Stimulated activated CD8-positive, alpha-beta memory T cell treated with anti-CD3 and anti-CD28 coated beads, Interleukin-4, amount 100 ng/mL, for 48 hours (primary cell): ENCODE measurements at regions not wholly inside any gene's neighbourhood (a gene's known extent, or its start where the extent isn't known, plus 50 kb on each side); places are given as distances from the start of the nearest gene placed in this dataset.

ENCODE experiments used
- DNase-seq: peaks from one replicate; pipeline ENCODE4 v3.0.0-alpha.2; 2020

DNA sequence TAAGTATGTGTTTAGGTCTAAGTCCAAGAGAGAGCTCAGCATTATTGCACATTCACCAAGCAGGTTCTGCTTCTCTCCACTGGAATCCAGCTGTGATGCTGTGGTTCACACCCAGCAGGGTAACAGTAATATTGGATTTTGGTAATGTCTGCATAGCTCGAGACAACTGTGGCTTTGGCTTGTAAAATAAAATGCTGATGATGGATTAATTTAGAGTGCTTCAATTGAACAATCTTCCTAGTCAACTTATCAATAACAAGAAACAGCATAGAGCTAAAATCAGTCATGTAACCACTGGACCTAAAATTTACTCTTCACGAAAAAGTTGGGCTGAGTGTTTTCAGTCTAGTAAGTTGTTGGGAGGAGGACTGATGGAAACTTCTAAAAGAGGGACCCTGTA, 709.2 kb downstream of the TYW1 start:
- no peak for DNase-seq

DNA sequence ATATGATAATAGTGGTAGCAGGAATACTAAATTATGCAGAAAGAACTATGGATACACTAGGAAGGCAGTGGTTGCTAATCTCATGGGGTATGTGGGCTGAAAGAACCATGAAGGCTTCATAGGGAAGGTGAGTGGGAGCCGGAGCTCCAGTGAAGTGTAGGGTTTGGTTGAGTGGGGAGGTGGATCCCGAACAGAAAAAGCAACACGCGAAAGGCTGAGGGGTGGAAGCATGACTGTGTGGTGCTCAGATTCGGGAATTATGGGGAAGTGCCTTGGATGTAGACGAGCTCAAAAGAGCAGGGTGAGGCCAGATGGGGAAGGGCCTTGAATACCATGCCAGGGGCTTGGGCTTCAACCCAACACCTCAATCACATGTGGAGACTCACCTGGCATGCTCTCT, 715.1 kb downstream of the TYW1 start:
- DNase-seq: no peak

DNA sequence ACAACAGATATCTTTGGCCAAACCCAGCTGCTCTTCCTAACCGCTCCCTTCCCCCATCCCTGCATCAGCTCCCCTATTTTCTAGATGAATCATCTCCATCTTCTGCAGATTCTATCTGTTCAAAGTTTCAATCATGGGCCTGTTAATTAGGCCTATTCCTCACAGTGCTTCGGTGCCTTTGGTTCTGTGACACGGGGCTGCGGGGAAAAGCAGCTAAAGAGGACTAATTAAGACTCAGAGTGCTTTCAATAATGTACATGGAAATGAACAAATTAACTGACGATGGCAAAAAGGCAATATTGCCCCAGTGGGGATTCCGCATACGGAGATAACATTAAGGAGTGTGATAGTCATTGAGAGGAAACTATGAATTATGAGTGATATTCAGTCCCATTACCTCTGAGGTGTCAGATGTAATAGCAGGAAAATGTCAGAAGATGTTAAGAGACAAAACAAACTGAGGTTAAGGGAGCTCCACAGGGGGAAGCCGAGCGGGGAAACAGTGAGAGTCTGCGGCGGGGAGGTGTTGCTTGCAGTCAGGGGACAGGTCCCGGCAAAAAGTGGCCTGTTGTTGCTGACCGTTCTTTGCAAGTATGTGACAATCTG, 716.9 kb downstream of the TYW1 start:
- DNase-seq: no peak

DNA sequence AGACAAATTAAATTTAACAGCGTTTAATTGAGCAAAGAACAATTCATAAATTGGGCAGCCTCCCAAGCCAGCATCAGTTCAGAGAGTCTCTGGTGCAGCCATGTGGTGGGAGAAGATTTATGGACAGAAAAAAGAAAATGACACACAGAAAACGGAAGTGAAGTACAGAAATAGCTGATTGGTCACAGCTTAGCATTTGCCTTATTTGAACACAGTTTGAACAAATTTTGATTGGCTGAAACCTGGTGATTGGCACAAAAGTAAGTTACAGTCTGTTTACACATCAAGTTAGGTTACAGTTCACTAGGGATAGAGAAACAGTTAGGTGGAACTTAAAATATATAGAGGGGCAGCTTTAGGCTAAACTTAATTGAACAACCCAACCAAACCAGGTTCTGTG, 720.1 kb downstream of the TYW1 start:
- no peak for DNase-seq

DNA sequence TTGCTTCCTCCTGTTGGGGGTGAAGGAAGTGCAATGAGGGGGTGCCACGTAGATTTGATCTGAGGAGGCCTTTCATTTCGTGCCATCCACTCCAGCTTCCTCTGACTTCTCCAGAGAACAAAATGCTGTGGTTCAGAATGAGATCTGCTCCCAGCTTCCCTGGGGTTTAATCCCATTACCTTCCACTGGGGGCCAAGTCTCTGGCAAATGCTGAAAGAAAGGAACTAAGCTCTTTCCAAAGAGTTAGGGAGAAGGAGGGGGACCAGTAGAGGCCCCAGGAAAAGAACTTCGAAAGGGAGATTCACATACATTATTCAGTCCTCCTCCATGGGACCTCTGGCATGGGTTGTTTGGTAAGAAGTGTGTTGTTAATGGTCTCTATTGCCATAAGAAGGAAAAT, 727.0 kb downstream of the TYW1 start:
- DNase-seq: no peak

DNA sequence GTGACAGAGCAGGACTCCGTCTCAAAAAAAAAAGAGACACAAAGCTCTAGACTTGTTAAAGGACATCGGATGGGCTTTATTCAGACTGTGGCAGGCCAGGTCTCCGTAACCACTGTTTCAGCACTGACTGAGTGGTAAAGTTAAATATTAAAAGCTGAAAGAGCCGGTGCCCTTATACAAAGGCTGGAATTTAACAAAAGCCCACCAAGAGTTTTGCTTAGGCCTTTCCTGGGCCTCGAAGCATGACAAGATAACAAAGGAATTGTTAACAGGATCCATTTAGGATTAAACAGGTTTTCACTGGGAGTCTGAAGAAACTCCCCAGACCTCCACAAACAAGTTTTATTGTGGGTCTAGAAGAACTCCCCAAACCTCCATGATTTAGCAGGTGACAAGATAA, 727.8 kb downstream of the TYW1 start:
- no peak for DNase-seq

DNA sequence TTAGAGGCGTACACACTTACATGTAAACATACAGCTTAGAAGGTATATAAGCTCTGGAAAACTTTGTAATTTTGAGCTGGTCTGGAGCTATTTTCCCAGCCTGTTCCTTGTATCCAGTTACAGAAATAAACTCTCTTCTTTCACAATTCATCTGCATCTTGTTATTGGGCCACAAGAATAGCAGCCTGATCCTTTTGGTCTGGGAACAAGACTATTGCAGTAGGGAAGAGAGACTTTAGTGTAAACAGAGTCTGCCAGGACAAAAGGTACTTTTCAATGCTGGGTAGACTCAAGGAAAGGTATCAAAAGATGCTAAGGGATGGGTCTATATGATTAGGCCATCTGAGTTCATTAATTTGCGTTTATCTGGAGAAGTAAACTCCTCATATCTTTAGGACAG, 728.3 kb downstream of the TYW1 start:
- no peak for DNase-seq

DNA sequence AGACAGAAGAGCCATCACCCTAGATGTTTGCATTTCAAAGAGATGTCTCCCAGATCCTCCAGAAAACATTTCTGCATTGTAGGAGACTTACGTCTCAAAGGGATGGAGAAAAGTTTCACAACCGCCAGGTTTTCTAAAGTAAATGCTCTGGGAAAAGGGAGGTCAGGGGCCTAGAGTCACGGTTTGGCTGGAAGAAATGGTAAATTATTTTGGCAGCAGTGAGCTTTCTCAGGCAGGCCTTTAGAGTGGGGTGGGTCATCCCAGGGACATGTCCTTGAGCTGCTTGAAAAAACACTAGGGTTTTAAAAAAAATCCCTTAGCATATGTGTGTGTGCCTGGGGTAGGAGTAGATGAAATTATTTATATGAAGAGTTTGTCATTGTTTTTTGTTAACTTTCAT, 728.8 kb downstream of the TYW1 start:
- no peak for DNase-seq

DNA sequence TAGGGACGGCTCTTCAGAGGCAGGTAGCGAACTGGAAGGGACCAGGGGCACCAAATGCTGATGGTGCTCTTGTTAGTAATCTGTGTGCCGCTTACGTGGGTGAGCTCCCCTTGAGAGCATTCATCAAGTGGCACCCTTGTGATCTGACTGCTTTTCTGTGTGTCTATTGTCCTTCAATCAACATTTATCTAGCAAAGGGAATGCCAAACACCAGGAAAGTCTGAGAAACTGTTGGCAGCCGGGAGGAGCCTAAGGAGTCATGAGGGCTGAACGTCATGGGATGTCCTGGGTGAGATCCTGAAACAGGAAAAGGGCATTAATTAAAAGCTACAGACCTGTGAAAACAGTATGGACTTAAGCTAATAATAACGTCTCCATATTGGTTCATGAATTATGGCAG, 733.1 kb downstream of the TYW1 start:
- no peak for DNase-seq

DNA sequence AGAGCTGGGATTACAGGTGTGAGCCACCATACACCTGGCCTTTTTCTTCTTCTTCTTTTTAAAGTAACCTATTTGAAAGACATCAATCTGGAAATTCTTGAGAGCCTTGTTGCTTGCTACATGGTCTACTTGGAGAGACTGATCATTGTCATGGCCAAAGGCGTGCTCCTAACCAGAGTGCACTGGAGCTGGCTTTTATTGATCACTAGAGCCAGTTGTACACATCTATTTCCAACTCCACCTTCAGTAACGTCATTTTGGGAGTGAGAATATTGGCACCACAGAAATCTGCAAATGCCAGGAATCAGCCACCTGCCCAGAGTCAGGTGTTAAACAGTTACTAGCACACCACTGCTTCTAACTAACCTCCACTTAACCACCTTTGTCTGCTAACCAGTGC, 735.1 kb downstream of the TYW1 start:
- DNase-seq: no peak

DNA sequence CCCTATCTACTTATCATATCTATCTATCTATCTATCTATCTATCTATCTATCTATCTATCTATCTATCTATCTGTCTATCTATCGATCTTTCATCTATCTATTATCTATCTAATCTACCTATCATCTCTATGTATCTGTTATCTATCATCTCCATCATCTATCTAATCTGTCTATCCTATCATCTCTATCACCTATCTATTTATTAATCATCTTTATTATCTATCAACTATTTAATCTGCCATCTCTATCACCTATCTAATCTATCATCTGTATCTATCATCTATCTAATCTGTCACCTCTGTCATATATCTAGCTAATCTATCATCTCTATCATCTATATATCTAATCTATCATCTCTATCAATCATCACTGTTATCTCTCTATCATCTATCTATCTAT, 736.3 kb downstream of the TYW1 start:
- no peak for DNase-seq

DNA sequence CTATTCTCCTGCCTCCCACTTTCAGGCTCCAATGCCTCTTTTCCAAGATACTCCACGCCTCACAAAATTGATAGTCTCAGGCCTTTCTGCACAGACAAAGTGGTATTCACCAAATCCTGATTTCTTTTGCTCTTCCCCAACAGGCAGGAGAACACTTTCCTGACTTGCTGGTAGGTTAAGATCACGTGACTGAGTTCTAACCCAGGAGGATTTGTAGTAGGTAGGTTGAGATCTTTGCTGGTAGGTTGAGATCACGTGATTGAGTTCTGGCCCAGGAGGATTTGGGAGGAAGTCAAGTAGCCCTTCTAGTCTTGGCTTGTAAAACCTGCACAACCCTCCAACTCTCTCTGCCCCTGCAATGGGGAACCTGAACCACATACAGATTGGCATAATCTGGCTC, 741.5 kb downstream of the TYW1 start:
- DNase-seq: no peak

DNA sequence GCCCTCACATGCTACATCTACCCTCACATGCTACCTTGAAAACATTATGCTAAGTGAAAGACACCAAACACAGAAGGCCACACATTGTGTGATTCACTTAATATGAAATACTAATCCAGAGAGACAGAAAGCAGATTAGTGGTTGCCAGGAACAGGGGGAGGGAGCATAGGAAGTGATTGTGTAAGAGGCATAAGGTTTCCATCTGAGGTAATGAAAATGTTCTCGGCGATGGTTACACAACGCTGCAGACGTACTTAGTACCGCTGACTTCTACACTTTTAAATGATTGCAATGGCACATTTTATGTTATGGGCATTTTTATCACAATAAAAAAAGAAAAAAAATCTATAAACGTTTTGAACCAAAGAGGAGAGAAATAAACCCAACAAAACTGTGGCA, 742.3 kb downstream of the TYW1 start:
- DNase-seq: no peak

DNA sequence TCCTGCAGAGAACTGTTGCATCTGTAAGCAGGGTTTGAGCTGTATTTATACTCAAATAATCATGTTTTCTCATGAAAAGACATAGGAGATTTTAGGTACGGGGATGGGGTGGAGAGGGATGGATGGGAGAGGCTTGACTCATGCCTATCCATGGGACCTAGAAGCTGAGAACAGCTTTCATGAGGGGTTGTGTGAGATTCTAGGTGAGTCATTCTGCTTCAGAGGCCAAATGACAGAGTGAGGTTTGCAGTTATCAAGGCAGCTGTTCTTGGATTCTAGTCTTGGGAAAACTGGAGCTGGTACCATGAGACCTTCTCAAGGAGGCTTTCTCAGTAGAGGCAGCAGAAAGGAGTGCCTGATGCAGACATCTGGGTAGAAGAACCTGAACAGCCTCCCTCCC, 746.9 kb downstream of the TYW1 start:
- no peak for DNase-seq

DNA sequence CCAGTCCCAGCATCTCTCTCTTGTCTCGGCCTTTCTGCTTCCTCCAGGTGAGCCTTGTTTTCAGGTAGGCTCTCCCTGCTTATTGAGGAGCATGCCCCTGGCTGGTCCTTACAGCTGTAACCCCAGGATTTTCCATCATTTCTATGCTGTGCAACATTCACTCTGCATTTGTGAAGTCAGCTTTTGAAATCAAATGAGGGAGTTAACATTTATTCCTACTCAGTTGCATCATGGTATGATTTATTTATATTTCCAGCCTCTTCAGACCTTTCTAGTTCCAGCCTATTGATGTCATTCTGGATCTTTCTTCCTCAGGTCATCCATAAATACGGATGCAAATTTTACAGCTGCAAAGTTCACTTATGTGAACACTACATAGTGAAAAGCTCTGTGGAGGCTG, 755.6 kb downstream of the TYW1 start:
- no peak for DNase-seq

DNA sequence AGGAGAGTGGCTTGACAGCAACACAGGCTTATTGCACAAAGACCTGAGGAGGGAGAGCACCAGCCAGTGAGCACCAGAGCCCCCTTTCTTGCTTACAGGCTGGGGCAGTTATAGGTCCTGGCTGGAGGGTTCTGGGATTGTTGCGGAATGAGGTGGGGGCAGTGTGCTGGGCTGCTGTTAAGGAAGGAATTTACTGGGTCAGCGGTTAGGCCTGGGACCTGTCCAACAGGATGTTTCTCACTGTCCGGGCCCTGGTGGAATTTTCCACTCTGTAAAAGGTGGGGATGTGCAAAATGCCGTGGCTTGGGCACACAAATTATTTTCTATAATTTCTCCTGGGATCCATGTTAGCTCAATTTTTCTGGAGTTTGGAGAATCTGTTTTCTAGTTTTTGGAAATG, 757.3 kb downstream of the TYW1 start:
- DNase-seq: no peak

DNA sequence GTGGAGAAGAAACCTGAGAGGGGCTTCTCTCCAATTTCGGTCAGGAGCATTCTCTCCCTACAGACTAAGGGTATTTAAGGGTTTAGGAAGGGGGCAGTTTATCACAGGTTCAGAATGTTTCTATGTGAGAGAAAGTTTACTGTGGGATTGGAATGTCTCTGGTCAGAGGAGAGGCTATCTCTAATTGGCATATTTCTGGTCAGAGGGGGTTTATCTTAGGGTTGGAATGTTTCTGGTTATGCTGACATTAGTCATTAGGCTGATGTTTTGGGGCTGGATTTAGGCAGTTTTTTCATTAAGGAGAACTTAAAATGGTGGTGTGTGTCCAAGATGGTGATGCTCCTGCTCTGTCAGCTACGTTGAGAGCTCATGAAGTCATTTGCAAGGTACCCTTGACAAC, 758.0 kb downstream of the TYW1 start:
- no peak for DNase-seq

DNA sequence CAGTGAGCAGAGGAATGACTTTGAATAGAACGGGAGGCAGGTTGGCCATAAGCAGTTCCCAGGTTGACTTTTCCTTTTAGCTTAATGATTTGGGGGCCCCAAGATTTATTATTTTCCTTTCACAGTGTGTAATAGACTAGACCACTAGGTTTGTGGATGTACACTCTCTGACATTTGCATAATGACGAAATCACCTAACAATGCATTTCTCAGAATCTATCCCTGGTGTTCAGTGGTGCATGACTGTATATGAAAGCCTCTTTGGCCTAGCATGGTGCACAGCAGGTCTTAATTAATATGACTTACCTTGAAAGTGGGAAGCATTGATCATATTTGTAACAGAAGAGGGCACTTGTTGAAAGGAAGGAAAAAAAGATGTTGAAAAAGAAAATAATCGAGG, 761.9 kb downstream of the TYW1 start:
- no peak for DNase-seq

DNA sequence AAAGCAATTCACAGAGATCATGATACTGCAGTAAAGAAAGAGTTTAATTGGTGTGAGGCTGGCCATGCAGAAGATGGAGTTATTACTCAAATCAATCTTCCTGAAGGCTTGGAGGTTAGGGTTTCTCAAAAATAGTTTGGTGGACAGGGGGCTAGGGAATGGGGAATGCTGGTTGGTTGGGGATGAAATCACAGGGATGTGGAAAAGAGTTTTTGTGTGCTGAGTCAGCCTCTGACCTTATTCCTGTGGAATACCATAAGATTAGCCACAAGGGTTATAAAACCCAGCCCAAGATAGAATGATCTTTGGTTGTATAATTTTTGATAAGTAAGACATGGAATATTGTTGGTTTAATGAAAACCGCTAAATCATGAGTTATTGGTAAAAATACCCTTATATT, 764.3 kb downstream of the TYW1 start:
- DNase-seq: no peak

DNA sequence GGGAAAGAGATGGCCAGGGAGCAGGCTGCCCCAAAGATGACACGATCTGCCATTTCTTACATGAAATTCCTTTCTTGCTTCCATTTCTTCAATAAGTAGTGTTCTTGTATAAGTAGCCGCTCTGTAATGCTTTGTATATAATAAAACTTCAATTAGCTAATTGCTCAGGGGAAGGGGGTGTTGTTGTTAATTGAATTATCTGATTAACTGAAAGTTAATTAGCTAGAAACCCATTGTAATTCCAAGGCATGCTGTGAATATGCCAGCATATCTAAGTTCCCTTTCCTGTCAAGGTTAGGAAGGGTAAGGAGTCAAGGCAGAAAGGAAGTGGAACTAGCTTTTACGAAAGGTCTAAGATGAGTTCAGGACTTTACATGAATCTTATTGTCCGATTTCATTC, 765.9 kb downstream of the TYW1 start:
- no peak for DNase-seq

DNA sequence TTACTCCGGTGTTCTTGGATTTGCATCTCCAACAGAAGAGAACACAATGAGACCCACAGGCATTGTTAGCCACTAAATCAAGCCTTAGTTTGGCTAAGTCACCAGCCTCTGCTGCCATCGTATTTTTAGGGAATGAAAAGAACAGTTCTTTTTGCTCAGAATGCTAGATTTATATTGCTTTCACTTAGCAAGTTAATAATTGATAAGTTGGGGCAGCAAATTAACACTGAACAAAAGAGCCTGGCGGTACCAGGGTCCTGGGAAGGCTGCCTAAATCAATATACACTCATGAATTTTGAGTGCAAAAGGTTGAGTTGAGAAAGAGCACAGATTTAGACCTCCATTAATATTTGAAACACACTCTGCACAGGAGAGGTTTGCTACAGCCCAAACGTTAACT, 767.7 kb downstream of the TYW1 start:
- no peak for DNase-seq

DNA sequence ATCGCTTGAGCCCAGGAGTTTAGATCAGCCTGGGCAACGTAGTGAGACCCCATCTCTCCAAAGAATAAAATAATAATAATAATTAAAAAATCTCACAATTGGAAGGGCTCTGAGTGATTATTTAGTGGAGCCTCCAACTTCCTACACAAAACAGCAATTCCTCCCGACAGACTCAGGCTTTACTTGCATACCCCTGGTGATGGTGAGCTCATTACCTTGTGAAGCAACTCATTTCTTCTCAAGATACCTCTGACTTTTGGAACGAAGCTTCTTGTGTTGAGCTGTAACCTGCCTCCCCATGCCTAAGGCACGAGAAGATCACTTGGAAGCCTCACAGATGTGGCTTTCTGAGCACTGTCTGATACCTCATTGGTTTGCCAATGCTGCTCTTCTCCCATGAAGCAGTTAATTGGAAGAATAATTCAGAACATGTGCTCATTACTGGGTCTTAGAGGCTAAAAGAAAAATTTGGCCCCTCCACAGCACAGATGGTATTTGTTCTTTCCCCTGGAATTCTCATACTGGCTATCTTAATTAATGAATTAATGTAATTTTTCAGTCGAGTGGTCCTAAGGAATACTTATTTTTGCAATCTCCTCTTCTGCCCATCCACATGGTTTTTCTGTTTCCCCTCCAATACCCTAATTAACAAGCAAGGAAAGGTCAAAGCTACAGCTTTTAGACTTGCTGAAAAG, 769.0 kb downstream of the TYW1 start:
- no peak for DNase-seq

DNA sequence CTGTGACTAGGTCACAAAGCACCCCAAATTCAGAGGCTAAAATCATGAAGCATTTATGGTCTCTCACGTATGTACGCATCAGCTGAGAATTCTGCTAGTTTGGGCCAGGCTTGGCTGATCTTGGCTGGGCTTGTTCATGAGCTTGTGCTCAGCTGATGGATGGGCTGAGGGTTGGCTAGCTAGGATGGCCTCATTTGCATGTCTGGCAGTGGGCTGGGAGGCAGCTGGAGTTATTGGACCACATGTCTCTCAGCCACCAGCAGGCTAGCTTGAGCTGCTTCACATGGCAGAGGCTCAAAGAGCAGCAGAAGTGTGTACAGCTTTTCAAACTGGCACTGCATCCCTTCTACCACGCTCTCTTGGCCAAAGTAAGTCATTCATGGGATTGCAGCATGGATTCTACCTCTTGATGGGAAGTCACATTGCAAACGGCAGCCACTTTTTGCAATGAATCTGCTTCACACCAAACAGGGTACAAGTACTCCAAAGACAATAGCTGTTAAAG, 770.3 kb downstream of the TYW1 start:
- no peak for DNase-seq

DNA sequence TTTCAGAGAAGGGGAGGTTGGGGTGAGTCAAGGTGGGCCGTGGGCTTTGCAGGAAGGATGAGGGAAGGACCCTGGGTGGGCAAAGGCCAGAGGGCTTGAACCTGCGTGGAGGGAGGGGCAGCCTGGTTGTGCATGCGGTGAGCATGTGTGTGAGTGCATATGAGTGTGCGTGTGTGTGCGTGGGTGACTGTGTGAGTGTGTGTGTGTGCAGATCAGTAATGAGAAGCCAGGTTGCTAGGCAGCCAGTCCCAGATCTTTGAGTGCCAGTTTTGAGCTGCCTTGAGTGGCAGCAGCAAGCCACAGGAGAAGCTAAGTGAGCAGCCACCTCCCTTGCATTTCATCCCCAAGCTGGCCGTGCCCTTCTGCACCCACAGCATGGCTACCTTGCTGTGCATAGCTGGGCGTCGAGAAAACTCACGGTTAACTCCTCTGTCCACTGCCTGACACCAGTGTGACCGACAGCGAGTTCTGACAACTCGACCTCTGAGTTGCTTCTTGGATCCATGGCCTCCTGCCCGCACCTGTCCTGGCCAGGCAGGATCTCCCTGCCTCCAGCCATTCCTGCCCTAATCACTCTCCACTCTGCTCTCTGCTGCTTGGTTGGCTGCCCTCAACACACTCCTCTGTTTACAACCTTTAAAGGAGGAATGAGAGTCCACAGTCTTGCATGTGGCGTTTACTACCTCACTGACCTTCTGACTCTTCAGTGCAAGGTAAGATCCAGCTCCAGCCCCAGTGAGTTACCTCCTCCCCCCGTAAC, 775.4 kb downstream of the TYW1 start:
- DNase-seq: no peak
